ENCODE measurements at regions not wholly inside any gene's neighbourhood (a gene's known extent, or its start where the extent isn't known, plus 50 kb on each side); places are given as distances from the start of the nearest gene placed in this dataset.
A peak's percentile ranks its signal among the peaks of the same experiment; 100 is the strongest.

DNA sequence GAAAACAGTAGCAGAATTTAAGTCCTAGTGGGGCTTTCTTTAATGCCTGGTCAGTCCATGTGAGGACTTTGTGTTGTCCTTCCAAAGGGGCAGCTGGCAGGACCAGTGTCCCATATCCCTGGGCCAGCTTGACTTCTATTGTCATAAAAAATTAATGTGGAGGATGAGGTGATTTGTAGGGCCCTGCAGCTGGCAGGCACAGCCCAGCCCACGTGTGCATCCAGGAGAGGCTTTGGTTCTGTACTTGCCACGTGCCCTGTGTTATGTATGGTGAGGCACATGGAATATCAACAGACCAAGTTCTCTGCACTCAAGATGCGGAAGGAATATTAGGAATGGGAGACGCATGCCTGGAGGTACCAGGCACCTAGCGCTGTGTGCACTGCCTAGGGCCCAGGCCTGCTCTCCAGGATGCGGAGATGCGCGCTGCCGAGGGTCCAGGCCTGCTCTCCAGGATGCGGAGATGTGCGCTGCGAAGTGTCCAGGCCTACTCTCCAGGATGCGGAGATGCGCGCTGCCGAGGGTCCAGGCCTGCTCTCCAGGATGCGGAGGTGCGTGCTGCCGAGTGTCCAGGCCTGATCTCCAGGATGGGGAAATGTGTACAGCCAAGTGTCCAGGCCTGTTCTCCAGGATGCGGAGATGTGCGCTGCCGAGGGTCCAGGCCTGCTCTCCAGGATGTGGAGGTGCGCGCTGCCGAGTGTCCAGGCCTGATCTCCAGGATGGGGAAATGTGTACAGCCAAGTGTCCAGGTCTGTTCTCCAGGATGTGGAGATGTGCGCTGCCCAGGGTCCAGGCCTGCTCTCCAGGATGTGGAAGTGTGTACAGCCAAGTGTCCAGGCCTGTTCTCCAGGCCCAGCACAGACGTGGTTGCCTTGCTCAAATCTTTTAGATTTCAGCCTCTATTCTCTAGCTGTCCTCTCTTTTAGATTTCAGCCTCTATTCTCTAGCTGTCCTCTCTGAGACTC lies 183.3 kb upstream of the ROPN1 start:
- TF ChIP-seq CTCF (conservative IDR thresholded peaks at IDR 0.05; ENCODE audit: low read length): no peak
- DNase-seq (ENCODE audit: low read depth): no peak

DNA sequence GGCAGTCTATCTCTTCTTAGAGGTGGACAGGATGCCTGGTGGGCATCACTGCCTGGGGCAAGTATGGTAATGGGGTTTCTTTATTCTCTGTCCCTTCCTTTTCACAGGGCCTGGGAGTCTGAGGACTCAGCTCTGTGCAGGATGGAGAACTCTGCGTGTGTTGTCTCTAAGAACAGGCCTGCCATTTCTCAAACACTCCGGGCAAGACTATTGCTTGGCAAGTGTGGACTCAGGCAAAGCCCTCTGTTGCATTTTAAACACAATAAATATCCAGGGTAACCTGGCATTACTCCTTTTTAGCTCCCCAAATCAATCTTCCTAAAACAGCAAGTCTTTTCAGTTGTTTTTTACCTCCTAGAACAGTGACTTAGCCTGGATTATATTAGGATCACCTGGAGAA lies 185.1 kb upstream of the ROPN1 start:
- TF ChIP-seq CTCF (conservative IDR thresholded peaks at IDR 0.05; ENCODE audit: low read length): no peak
- DNase-seq (ENCODE audit: low read depth): no peak
- H3K4me3 ChIP-seq (ENCODE audit: low read length): no peak overlapping the region

More for the DNA sequence above, 183.3 kb upstream of the ROPN1 start:
- H3K4me3 ChIP-seq (ENCODE audit: low read length): no peak overlapping the region

- no peak overlapping the region for H3K4me3 ChIP-seq (ENCODE audit: low read length)
- TF ChIP-seq CTCF (conservative IDR thresholded peaks at IDR 0.05; ENCODE audit: low read length): no peak
- DNase-seq (ENCODE audit: low read depth): no peak
Observed at GRCh38 chr3:124178531-124178930, 186.6 kb upstream of the ROPN1 start.

GRCh38 chr3:124200407-124200806 lies 208.5 kb upstream of the ROPN1 start:
- H3K4me3 ChIP-seq (ENCODE audit: low read length): no peak overlapping the region
- no peak for TF ChIP-seq CTCF (conservative IDR thresholded peaks at IDR 0.05; ENCODE audit: low read length)
- DNase-seq (ENCODE audit: low read depth): peak; percentile 17

GRCh38 chr3:124201226-124201625 lies 209.3 kb upstream of the ROPN1 start:
- TF ChIP-seq CTCF (conservative IDR thresholded peaks at IDR 0.05; ENCODE audit: low read length): no peak
- DNase-seq (ENCODE audit: low read depth): no peak
- no peak overlapping the region for H3K4me3 ChIP-seq (ENCODE audit: low read length)

DNA sequence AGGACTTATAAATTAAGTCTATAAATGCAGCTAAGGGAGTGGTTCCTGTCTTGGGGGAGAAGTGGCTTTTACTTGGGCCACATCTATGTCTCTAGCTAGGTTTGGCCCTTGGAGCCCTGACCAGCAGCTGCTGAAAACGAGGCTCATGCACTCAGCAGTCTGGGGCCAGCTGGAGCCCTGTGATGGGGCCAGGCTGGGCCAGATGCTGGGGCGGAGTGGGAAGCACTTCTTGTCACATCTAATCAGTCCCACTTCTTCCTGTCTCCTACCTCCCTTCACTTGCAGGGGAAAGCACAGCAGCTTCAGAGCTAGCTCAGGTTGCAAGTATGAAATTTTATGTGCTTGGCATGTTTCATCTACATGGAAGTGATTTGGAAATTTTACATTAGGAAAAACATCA lies 209.9 kb upstream of the ROPN1 start:
- no peak for DNase-seq (ENCODE audit: low read depth)
- no peak for TF ChIP-seq CTCF (conservative IDR thresholded peaks at IDR 0.05; ENCODE audit: low read length)
- H3K4me3 ChIP-seq (ENCODE audit: low read length): no peak overlapping the region

DNA sequence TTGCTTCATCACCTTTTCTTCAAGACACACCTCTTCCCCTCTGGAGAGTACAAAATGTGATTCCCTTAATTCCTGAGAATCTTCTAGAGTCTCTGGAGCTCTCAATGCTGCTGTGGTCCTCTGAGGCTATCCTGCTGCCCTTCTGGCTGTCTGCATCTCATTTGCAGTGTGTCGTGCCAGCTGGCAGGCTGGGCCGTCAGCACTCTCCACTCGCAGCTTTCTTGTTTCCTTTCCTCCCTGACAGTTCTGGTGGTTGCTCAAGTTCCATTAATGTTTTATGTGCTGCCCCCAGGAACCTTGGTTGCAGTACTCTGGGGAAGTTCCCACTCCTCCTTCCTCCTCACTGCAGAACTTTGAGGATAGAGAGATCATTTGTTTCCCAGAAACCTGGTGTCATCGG lies 210.8 kb upstream of the ROPN1 start:
- no peak overlapping the region for H3K4me3 ChIP-seq (ENCODE audit: low read length)
- DNase-seq (ENCODE audit: low read depth): peak; percentile 54
- TF ChIP-seq CTCF (conservative IDR thresholded peaks at IDR 0.05; ENCODE audit: low read length): no peak
